ENCODE measurements at regions not wholly inside any gene's neighbourhood (a gene's known extent, or its start where the extent isn't known, plus 50 kb on each side); places are given as distances from the start of the nearest gene placed in this dataset.

- TF ChIP-seq, protein P1, sequence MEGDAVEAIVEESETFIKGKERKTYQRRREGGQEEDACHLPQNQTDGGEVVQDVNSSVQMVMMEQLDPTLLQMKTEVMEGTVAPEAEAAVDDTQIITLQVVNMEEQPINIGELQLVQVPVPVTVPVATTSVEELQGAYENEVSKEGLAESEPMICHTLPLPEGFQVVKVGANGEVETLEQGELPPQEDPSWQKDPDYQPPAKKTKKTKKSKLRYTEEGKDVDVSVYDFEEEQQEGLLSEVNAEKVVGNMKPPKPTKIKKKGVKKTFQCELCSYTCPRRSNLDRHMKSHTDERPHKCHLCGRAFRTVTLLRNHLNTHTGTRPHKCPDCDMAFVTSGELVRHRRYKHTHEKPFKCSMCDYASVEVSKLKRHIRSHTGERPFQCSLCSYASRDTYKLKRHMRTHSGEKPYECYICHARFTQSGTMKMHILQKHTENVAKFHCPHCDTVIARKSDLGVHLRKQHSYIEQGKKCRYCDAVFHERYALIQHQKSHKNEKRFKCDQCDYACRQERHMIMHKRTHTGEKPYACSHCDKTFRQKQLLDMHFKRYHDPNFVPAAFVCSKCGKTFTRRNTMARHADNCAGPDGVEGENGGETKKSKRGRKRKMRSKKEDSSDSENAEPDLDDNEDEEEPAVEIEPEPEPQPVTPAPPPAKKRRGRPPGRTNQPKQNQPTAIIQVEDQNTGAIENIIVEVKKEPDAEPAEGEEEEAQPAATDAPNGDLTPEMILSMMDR (IDR thresholded peaks at IDR 0.05; ENCODE audit: insufficient read depth, low read length) = no peak
- no peak for TF ChIP-seq GABPA (IDR thresholded peaks at IDR 0.05; ENCODE audit: low read depth)
Measured at GRCh38 chr3:24596626-24597025, 102.0 kb upstream of the THRB start.
